Loucy (cell line): ENCODE measurements at regions not wholly inside any gene's neighbourhood (a gene's known extent, or its start where the extent isn't known, plus 50 kb on each side); places are given as distances from the start of the nearest gene placed in this dataset.
"Not testable (repeated sequence)": the region's sequence is repeated elsewhere in the genome, so short reads cannot be mapped to it uniquely, and the experiment has no call there.

Experiments used
- H2AFZ ChIP-seq: fragments of 200-600 bp; sonication (generic); 2 replicates; pipeline ENCODE4 v1.6.0; 2016; ENCODE audit warnings: antibody characterized with exemption, mild to moderate bottlenecking, low read length, moderate library complexity
- H3F3A ChIP-seq: fragments of 200-600 bp; 2 replicates; pipeline ENCODE4 v1.6.0; 2016; ENCODE audit warnings: antibody characterized with exemption, low read depth, mild to moderate bottlenecking
- H3K27me3 ChIP-seq: fragments of 200-600 bp; sonication (generic); 2 replicates; pipeline ENCODE4 v1.6.1; 2014; ENCODE audit warnings: low read length, mild to moderate bottlenecking; ENCODE audit not compliant: insufficient read depth, poor library complexity, severe bottlenecking
- H3K36me3 ChIP-seq: fragments of 200-600 bp; sonication (generic); 2 replicates; pipeline ENCODE4 v1.6.1; 2016; ENCODE audit warnings: low read length; ENCODE audit not compliant: insufficient read depth
- H3K4me1 ChIP-seq: fragments of 200-600 bp; sonication (generic); 2 replicates; pipeline ENCODE4 v1.5.1; 2014; ENCODE audit warnings: low read length, mild to moderate bottlenecking; ENCODE audit not compliant: insufficient read depth, poor library complexity, severe bottlenecking
- H3K4me2 ChIP-seq: fragments of 200-600 bp; sonication (generic); 2 replicates; pipeline ENCODE4 v1.6.0; 2014; ENCODE audit warnings: antibody characterized with exemption, low read length, low read depth, mild to moderate bottlenecking; ENCODE audit not compliant: poor library complexity, severe bottlenecking
- H3K4me3 ChIP-seq: fragments of 200-600 bp; sonication (generic); 2 replicates; pipeline ENCODE4 v1.5.1; 2014; ENCODE audit warnings: low read length, mild to moderate bottlenecking, mixed read lengths; ENCODE audit not compliant: poor library complexity, severe bottlenecking
- H3K79me2 ChIP-seq: fragments of 200-600 bp; sonication (generic); 2 replicates; pipeline ENCODE4 v1.6.1; 2014; ENCODE audit warnings: low read length; ENCODE audit not compliant: insufficient read depth
- H3K9ac ChIP-seq: fragments of 200-600 bp; sonication (generic); 2 replicates; pipeline ENCODE4 v1.6.0; 2014; ENCODE audit warnings: mild to moderate bottlenecking, low read depth, low read length, moderate library complexity; ENCODE audit not compliant: poor library complexity, severe bottlenecking
- H3K9me2 ChIP-seq: fragments of 200-600 bp; sonication (generic); replicated peaks from 2 replicates; pipeline ENCODE4 v1.6.1; 2016; ENCODE audit warnings: low read depth, low read length, mixed read lengths
- H3K9me3 ChIP-seq: fragments of 200-600 bp; sonication (generic); 2 replicates; pipeline ENCODE4 v1.6.1; 2014; ENCODE audit warnings: mild to moderate bottlenecking, antibody characterized with exemption, low read length, low read depth; ENCODE audit not compliant: insufficient read depth
- H4K20me1 ChIP-seq: fragments of 200-600 bp; sonication (generic); 2 replicates; pipeline ENCODE4 v1.6.0; 2014; ENCODE audit warnings: antibody characterized with exemption, low read length, mild to moderate bottlenecking; ENCODE audit not compliant: insufficient read depth, poor library complexity, severe bottlenecking
- CTCF ChIP-seq: fragments of 200-600 bp; sonication (generic); conservative IDR thresholded peaks from 2 replicates; pipeline ENCODE4 v1.5.1; 2014; ENCODE audit warnings: mild to moderate bottlenecking, antibody characterized with exemption, low read length
- EZH2phosphoT487 ChIP-seq: fragments of 200-600 bp; IDR thresholded peaks from 2 replicates; pipeline ENCODE4 v1.6.1; 2018; ENCODE audit warnings: antibody characterized with exemption, mild to moderate bottlenecking, moderate library complexity, borderline replicate concordance

DNA sequence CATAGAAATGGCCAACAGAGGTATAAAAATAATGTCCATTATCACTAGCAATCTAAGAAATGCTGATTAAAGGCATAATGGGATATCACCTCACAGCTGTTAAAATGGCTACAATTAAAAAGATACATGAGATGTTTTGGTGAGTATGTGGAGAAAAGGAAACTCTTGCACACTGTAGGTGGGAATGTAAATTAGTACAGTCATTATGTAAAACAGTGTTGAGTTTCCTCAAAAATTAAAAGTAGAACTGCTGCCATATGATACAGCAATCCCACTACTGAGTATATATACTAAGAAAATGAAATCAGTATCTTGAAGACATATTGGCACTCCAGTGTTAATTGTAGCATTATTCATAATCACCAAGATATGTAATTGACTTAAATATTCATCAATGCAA, 982.2 kb upstream of the EPHA6 start:
- Histone ChIP-seq H3K36me3 (no peaks in the 10 kb centered on the region), H3K4me1 (no peaks in the 10 kb centered on the region), H3K4me3 (no peak overlapping the region), H3K9me3 (no peaks in the 10 kb centered on the region), H3K4me2 (no peak overlapping the region), H3K79me2 (no peaks in the 10 kb centered on the region), H3K9me2 (no peaks in the 10 kb centered on the region), H2AFZ (no peak overlapping the region), H3K27me3 (no peaks in the 10 kb centered on the region), H3K9ac (no peak overlapping the region), H3F3A (no peaks in the 10 kb centered on the region), H4K20me1 (no peaks in the 10 kb centered on the region)
- TF ChIP-seq EZH2phosphoT487 (no peak), CTCF (no peak)

- H3K4me1 ChIP-seq, H3K4me3 ChIP-seq, H2AFZ ChIP-seq, H3K27me3 ChIP-seq, H3K36me3 ChIP-seq, H3K9me3 ChIP-seq, H3K9me2 ChIP-seq, H3K79me2 ChIP-seq, H3K4me2 ChIP-seq, H4K20me1 ChIP-seq, H3K9ac ChIP-seq, H3F3A ChIP-seq: not testable (repeated sequence)
These were observed 953.8 kb upstream of the EPHA6 start for GRCh38 chr3:95860628-95861027.

DNA sequence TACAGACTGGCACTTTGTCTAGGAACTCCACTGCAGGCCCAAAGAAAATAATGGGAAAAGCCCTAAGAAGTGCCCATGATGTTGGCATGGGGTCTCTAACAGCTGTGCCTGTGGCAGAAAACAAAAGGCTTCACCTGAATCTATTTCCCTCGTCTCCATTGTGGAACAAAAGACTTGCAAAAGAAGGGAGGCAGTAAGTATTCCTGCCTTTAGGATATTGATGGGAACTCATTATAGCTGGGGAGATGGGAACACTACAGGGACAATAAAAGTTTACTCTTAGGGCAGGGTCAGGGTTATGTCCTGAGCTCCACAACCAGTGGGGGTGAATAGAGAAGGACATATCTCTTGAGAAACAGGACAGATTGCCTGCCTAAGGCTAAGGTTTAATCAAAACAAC, 930.6 kb upstream of the EPHA6 start:
- Histone ChIP-seq H3K9ac (no peak overlapping the region), H3K27me3 (no peaks in the 10 kb centered on the region), H3K9me2 (no peaks in the 10 kb centered on the region), H3K9me3 (no peaks in the 10 kb centered on the region), H3K4me1 (no peaks in the 10 kb centered on the region), H4K20me1 (no peaks in the 10 kb centered on the region), H3F3A (no peaks in the 10 kb centered on the region), H3K4me3 (no peak overlapping the region), H3K79me2 (no peaks in the 10 kb centered on the region), H3K36me3 (no peaks in the 10 kb centered on the region), H3K4me2 (no peak overlapping the region), H2AFZ (no peak overlapping the region)
- TF ChIP-seq EZH2phosphoT487 (no peak), CTCF (no peak)

GRCh38 chr3:95886616-95887015, 927.8 kb upstream of the EPHA6 start:
- Histone ChIP-seq H3K4me1 (no peaks in the 10 kb centered on the region), H3K9me3 (no peaks in the 10 kb centered on the region), H3K79me2 (no peaks in the 10 kb centered on the region), H3K9ac (no peak overlapping the region), H2AFZ (no peak overlapping the region), H3K4me3 (no peak overlapping the region), H3K36me3 (no peaks in the 10 kb centered on the region), H3K27me3 (no peaks in the 10 kb centered on the region), H3K4me2 (no peak overlapping the region), H3K9me2 (no peaks in the 10 kb centered on the region), H4K20me1 (no peaks in the 10 kb centered on the region), H3F3A (no peaks in the 10 kb centered on the region)
- TF ChIP-seq CTCF (no peak), EZH2phosphoT487 (no peak)
